ENCODE measurements at regions not wholly inside any gene's neighbourhood (a gene's known extent, or its start where the extent isn't known, plus 50 kb on each side); places are given as distances from the start of the nearest gene placed in this dataset.

GRCh38 chr15:95825208-95825607 lies 505.3 kb upstream of the NR2F2 start:
- TF ChIP-seq CTCF (conservative IDR thresholded peaks at IDR 0.05; ENCODE audit: low read depth, low read length) (no peak), EZH2 (IDR thresholded peaks at IDR 0.05; ENCODE audit: borderline replicate concordance, low read depth, low read length, poor library complexity, severe bottlenecking) (no peak)
